ENCODE measurements at regions not wholly inside any gene's neighbourhood (a gene's known extent, or its start where the extent isn't known, plus 50 kb on each side); places are given as distances from the start of the nearest gene placed in this dataset.

- H3K4me1 Mint-ChIP-seq = no peaks in the 10 kb centered on the region
- H3K27me3 Mint-ChIP-seq (ENCODE audit: low read depth) = no peaks in the 10 kb centered on the region
- no peak overlapping the region for H3K27ac Mint-ChIP-seq
- no peak overlapping the region for H3K4me3 Mint-ChIP-seq
- peaks cover 2% of the 10 kb centered on the region for H3K9me3 Mint-ChIP-seq
- no peaks in the 10 kb centered on the region for H3K36me3 Mint-ChIP-seq (ENCODE audit: low read depth)
- no peak for TF ChIP-seq CTCF (IDR thresholded peaks at IDR 0.05; ENCODE audit: unreplicated experiment in 3 of 3)
These were observed 83.1 kb upstream of the LRRTM4 start for GRCh38 chr2:77604953-77605929.

GRCh38 chr2:77608510-77608909, 86.3 kb upstream of the LRRTM4 start:
- H3K4me3 Mint-ChIP-seq = no peak overlapping the region
- no peak for TF ChIP-seq CTCF (IDR thresholded peaks at IDR 0.05; ENCODE audit: unreplicated experiment in 3 of 3)

GRCh38 chr2:77629539-77629938, 107.4 kb upstream of the LRRTM4 start:
- Mint-ChIP-seq H3K9me3 (peaks cover 2% of the 10 kb centered on the region), H3K4me3 (no peak overlapping the region), H3K27ac (no peak overlapping the region), H3K27me3 (ENCODE audit: low read depth) (no peaks in the 10 kb centered on the region), H3K4me1 (no peaks in the 10 kb centered on the region), H3K36me3 (ENCODE audit: low read depth) (no peaks in the 10 kb centered on the region)
- no peak for TF ChIP-seq CTCF (IDR thresholded peaks at IDR 0.05; ENCODE audit: unreplicated experiment in 3 of 3)

More at GRCh38 chr2:77608510-77608909, 86.3 kb upstream of the LRRTM4 start:
- Mint-ChIP-seq H3K4me1 (no peaks in the 10 kb centered on the region), H3K36me3 (ENCODE audit: low read depth) (no peaks in the 10 kb centered on the region), H3K9me3 (no peaks in the 10 kb centered on the region), H3K27ac (no peak overlapping the region), H3K27me3 (ENCODE audit: low read depth) (no peaks in the 10 kb centered on the region)

GRCh38 chr2:77631007-77631406, 108.8 kb upstream of the LRRTM4 start:
- no peak for TF ChIP-seq CTCF (IDR thresholded peaks at IDR 0.05; ENCODE audit: unreplicated experiment in 3 of 3)
- Mint-ChIP-seq H3K4me3 (no peak overlapping the region), H3K36me3 (ENCODE audit: low read depth) (no peaks in the 10 kb centered on the region), H3K4me1 (no peaks in the 10 kb centered on the region), H3K27me3 (ENCODE audit: low read depth) (no peaks in the 10 kb centered on the region), H3K9me3 (peaks cover 2% of the 10 kb centered on the region), H3K27ac (no peak overlapping the region)

- no peak overlapping the region for H3K4me3 Mint-ChIP-seq
- no peaks in the 10 kb centered on the region for H3K4me1 Mint-ChIP-seq
- H3K9me3 Mint-ChIP-seq = peaks cover 4% of the 10 kb centered on the region
- H3K36me3 Mint-ChIP-seq (ENCODE audit: low read depth) = no peaks in the 10 kb centered on the region
- H3K27ac Mint-ChIP-seq = no peak overlapping the region
- no peaks in the 10 kb centered on the region for H3K27me3 Mint-ChIP-seq (ENCODE audit: low read depth)
- no peak for TF ChIP-seq CTCF (IDR thresholded peaks at IDR 0.05; ENCODE audit: unreplicated experiment in 3 of 3)
These were observed 111.4 kb upstream of the LRRTM4 start for GRCh38 chr2:77633601-77634000.

GRCh38 chr2:77640924-77641323, 118.7 kb upstream of the LRRTM4 start:
- no peak overlapping the region for H3K4me3 Mint-ChIP-seq
- TF ChIP-seq CTCF (IDR thresholded peaks at IDR 0.05; ENCODE audit: unreplicated experiment in 3 of 3) = no peak
- peaks cover 24% of the 10 kb centered on the region for H3K9me3 Mint-ChIP-seq
- H3K27ac Mint-ChIP-seq = no peak overlapping the region
- H3K27me3 Mint-ChIP-seq (ENCODE audit: low read depth) = no peaks in the 10 kb centered on the region
- H3K36me3 Mint-ChIP-seq (ENCODE audit: low read depth) = no peaks in the 10 kb centered on the region
- H3K4me1 Mint-ChIP-seq = no peaks in the 10 kb centered on the region

Data from nephron (organoid).